ENCODE measurements at regions not wholly inside any gene's neighbourhood (a gene's known extent, or its start where the extent isn't known, plus 50 kb on each side); places are given as distances from the start of the nearest gene placed in this dataset.

DNA sequence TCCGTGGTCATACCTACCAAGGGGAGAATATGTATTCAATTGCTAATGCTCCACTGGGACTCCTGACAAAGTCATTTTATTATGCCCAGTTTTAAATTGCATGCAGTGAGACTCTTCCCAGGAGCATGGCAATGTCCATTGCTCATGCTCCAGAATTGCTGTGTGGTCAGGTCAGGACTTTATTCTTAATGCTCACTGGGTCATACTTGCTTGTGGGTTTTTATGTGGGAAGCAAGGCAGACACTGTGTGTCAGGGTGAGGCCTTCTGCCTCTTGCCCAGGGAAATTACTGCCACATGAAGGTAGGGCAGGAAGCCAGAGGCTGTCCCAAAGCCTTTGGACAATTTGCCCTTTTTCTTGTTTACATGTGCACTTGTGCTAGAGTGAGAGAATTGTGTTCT is 164.6 kb upstream of the MEF2C start:
- no peak for TF ChIP-seq YY1 (IDR thresholded peaks at IDR 0.05; ENCODE audit: insufficient read depth, insufficient read length)
- no peak for TF ChIP-seq ZNF274 (IDR thresholded peaks at IDR 0.05; ENCODE audit: low read depth, low read length)

Data from NT2/D1 (cell line).